Stimulated activated memory B cell treated with anti-CD40 and anti-IgM and Interleukin-4, amounts not matched to agents 10 μg/mL and 1 μg/mL and 100 μg/mL, for 72 hours (primary cell): ENCODE measurements at regions not wholly inside any gene's neighbourhood (a gene's known extent, or its start where the extent isn't known, plus 50 kb on each side); places are given as distances from the start of the nearest gene placed in this dataset.
"Not testable (repeated sequence)": the region's sequence is repeated elsewhere in the genome, so short reads cannot be mapped to it uniquely, and the experiment has no call there.

Source experiments
- ATAC-seq: fragments of 150-1000 bp; cut with Tn5 transposase; 2 replicates; pipeline ENCODE4 v1.10.0; 2021
- H3K27ac Mint-ChIP-seq: one replicate; pipeline ENCODE4 v1.8.0; 2022; ENCODE audit warnings: mild to moderate bottlenecking, mixed read lengths
- H3K27me3 Mint-ChIP-seq: one replicate; pipeline ENCODE4 v1.8.0; 2022; ENCODE audit warnings: mixed read lengths
- H3K36me3 Mint-ChIP-seq: one replicate; pipeline ENCODE4 v1.8.0; 2022; ENCODE audit warnings: mixed read lengths
- H3K4me1 Mint-ChIP-seq: one replicate; pipeline ENCODE4 v1.8.0; 2022; ENCODE audit warnings: mixed read lengths
- H3K4me3 Mint-ChIP-seq: one replicate; pipeline ENCODE4 v1.8.0; 2022; ENCODE audit warnings: mild to moderate bottlenecking, moderate library complexity, mixed read lengths
- H3K9me3 Mint-ChIP-seq: one replicate; pipeline ENCODE4 v1.8.0; 2022; ENCODE audit warnings: mixed read lengths

DNA sequence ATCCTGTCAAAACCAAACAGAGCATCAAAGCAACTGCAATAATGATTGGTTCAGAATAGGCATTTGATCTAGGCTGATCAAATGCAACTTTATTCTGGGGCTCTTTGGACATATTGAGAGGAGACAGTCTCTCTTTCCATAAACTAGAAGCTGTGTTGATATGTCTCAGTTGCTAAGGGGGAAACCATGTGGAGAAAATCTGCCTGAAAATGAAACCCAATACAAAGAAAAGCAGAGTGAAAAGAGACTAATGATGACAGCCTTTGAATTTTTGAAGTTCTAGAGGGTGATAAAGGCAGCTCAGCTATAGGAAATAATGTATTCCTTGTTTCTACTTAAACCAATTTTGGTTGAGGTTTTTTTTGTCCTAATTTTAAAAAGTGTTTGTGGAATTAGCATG is 941.8 kb upstream of the POT1 start:
- no peak for ATAC-seq
- Mint-ChIP-seq H3K4me3 (no peak overlapping the region), H3K9me3 (peaks cover 10% of the 10 kb centered on the region), H3K36me3 (no peaks in the 10 kb centered on the region), H3K27me3 (no peaks in the 10 kb centered on the region), H3K27ac (no peak overlapping the region), H3K4me1 (no peaks in the 10 kb centered on the region)

DNA sequence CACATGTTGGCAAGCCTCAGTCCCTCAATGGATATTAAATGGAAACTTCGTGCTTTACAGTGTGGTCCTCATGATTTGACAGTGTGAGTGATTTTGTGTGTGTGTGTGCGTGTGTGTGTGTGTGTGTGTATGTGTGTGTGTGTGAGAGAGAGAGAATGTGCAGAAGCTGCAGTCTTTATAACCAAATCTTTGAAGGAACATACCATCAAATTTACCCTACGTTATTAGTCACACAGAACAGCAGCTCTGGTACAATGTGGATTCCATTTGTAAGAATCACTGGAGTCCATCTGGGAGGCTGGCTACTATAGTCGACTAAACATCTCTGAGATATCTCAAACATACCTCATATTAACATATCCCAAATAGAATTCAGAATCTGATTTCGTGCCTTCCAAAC is 928.0 kb upstream of the POT1 start:
- no peak for ATAC-seq
- Mint-ChIP-seq H3K9me3 (peaks cover 2% of the 10 kb centered on the region), H3K27me3 (no peaks in the 10 kb centered on the region), H3K4me3 (no peak overlapping the region), H3K4me1 (no peaks in the 10 kb centered on the region), H3K36me3 (no peaks in the 10 kb centered on the region), H3K27ac (no peak overlapping the region)

DNA sequence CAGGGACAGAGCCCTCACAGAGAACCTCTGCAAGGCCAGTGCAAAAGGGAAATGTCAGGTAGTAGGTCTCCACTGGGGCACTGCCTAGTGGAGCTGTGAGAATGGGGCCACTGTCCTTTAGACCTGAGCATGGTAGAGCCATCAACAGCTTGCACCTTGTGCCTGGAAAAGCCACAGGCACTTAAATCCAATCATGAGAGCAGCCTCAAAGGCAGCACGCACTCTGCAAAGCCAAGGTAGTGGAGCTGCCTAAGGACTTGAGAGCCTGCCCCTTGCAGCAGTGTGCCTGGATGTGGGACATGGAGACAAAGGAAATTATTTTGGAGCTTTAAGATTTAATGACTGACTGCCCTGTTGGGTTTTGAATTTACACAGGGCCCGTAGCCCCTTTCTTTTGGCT is 918.5 kb upstream of the POT1 start:
- Mint-ChIP-seq H3K27me3 (no peaks in the 10 kb centered on the region), H3K9me3 (peaks cover 19% of the 10 kb centered on the region), H3K4me3 (no peak overlapping the region)

DNA sequence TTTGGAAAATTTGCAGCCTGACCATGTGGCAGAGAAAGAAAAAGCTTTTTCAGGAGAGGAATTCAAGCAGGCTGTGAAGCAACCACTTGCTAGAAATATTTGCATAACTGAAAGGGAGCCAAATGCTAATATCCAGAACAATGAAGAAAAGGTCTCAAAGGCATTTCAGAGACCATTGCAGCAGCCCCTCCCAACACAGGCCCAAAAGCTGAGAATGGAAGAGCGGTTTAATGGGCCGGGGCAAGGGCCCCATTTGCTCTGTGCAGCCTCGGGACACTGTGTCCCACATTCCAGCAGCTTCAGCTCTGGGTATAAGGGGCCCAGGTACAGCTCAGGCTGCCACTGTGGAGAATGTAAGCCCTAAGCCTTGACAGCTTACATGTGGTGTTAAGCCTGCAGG is 918.1 kb upstream of the POT1 start:
- no peaks in the 10 kb centered on the region for H3K4me1 Mint-ChIP-seq
- H3K27me3 Mint-ChIP-seq: no peaks in the 10 kb centered on the region
- no peak overlapping the region for H3K27ac Mint-ChIP-seq
- H3K36me3 Mint-ChIP-seq: no peaks in the 10 kb centered on the region
- peak; percentile 45 for ATAC-seq
- no peak overlapping the region for H3K4me3 Mint-ChIP-seq
- H3K9me3 Mint-ChIP-seq: peaks cover 19% of the 10 kb centered on the region

More for the DNA sequence above, 918.5 kb upstream of the POT1 start:
- ATAC-seq: peak; percentile 34
- no peak overlapping the region for H3K27ac Mint-ChIP-seq
- no peaks in the 10 kb centered on the region for H3K36me3 Mint-ChIP-seq
- H3K4me1 Mint-ChIP-seq: no peaks in the 10 kb centered on the region

DNA sequence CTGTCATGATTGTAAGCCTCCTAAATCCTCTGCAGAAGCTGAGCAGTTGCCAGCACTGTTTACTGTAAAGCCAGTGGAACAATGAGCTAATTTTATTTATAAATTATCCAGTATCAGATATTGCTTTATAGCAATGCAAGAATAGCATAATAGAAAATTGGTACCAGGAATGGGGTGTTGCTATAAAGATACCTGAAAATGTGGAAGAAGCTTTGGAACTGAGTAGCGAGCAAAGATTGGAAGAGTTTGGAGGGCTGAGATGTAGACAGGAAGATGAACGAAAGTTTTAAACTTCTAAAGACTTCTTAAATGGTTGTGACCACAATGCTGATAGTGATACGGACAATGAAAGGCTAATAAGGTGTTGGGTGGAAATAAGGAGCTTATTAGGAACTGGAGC is 917.4 kb upstream of the POT1 start:
- H3K4me3 Mint-ChIP-seq: no peak overlapping the region
- no peak overlapping the region for H3K27ac Mint-ChIP-seq
- no peaks in the 10 kb centered on the region for H3K36me3 Mint-ChIP-seq
- H3K4me1 Mint-ChIP-seq: no peaks in the 10 kb centered on the region
- no peak for ATAC-seq
- H3K9me3 Mint-ChIP-seq: peaks cover 19% of the 10 kb centered on the region
- no peaks in the 10 kb centered on the region for H3K27me3 Mint-ChIP-seq

DNA sequence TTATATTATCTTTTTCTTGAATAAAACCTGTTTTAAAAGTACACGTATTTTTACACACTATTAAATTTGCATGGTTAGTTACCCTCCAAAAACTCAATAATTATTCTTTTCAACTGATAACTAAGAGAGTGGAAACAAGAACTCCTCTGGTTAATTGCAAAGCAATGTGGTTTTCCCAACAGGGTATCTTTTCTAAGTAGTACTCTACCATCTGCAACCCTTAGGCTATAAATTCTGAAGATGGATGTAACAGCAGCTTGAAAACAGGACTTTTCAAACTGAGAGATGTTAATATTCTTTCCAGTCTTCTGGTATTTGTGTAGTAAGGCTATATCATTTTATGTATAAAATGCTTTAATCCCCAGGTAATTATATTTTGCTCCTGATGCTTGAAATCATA is 916.1 kb upstream of the POT1 start:
- Mint-ChIP-seq H3K27me3 (no peaks in the 10 kb centered on the region), H3K4me3 (no peak overlapping the region), H3K36me3 (no peaks in the 10 kb centered on the region), H3K4me1 (no peaks in the 10 kb centered on the region), H3K27ac (no peak overlapping the region), H3K9me3 (peaks cover 19% of the 10 kb centered on the region)
- no peak for ATAC-seq

DNA sequence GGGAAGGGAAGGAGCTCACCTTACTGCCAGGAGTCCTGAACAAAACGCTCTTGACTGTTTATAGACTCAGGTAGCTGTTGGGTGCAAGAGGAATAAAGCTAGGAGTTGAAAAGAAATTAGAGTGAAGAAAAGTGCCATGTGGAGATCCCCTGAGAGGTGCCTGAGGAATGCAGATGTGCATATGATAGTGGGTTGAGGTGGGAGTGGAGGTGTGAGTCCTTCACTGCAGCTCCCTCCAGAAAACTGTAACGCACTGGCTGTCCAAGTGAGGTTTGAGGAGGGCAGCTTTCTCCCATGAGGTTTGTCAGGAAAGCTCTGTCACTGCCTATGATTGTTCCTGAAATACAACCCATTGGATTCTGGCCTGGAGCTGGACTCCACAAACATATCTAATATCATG is 904.8 kb upstream of the POT1 start:
- Mint-ChIP-seq H3K9me3 (peaks cover 6% of the 10 kb centered on the region), H3K27ac (no peak overlapping the region), H3K4me1 (no peaks in the 10 kb centered on the region), H3K27me3 (no peaks in the 10 kb centered on the region), H3K4me3 (no peak overlapping the region), H3K36me3 (no peaks in the 10 kb centered on the region)
- no peak for ATAC-seq

DNA sequence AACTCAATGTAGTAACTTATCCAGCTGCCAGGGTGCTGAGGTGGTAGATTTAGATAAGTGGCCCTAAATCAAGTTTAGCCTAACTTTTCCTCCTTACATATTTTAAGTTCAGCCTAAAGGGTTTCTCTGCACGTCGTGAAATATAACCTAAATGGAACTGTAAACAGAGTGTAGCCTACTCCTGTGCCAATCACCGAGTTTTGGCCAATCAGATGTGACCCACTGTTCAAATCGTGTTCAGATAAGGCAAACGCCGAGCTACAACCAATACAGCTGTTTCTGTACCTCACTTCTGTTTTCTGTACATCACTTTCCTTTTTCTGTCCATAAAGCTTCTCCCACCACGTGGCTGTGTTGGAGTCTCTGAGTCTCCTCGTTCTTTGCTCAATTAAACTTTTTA is 904.2 kb upstream of the POT1 start:
- Mint-ChIP-seq H3K4me3 (no peak overlapping the region), H3K36me3 (no peaks in the 10 kb centered on the region), H3K27me3 (no peaks in the 10 kb centered on the region), H3K4me1 (no peaks in the 10 kb centered on the region), H3K27ac (no peak overlapping the region), H3K9me3 (peaks cover 9% of the 10 kb centered on the region)
- ATAC-seq: no peak

DNA sequence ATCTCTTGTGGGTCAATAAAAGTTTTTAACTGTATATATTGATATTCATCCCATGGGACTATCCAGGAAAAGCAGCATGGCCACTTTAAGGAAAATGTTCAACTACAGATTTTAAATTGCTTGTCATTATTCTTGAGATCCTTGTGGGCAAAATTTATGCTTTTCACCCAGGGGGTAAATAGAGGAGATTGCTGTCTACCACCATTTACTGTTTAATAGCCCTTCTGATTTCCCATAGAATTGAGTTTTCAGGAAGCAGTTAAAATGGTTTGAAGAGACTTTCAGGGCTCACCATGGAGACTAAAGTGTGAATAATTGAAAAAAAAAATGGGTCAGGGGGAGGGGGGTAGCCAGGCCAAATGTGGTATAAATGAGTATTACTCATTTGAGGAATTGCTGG is 901.1 kb upstream of the POT1 start:
- Mint-ChIP-seq H3K4me1 (no peaks in the 10 kb centered on the region), H3K9me3 (peaks cover 16% of the 10 kb centered on the region), H3K27ac (no peak overlapping the region), H3K36me3 (no peaks in the 10 kb centered on the region), H3K4me3 (no peak overlapping the region), H3K27me3 (no peaks in the 10 kb centered on the region)
- no peak for ATAC-seq

DNA sequence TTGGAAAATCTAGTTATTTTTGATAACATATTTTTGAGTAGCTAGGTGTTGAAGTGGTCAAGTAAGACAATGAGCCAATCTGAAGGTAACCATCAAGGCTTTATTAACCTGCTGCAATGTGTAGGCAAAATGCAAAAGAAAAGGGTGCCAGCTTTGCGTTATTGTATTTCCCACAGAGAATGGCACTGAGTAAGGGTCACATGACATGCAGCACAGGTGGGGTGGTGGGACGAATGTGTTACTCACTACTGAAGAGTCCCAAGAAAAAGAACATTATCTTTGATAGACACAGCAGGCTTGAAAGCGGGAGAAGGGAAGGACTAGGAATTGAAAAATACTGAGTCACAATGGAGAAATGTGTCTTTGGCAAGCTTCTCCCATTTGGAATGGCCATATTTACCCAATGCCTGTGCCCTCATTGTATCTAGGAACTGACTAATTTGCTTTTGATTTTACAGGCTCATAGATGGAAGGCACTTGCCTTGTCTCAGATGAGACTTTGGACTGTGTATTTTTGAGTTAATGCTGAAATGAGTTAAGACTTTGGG is 898.6 kb upstream of the POT1 start:
- no peak for ATAC-seq
- Mint-ChIP-seq H3K4me3 (no peak overlapping the region), H3K27me3 (no peaks in the 10 kb centered on the region), H3K9me3 (peaks cover 16% of the 10 kb centered on the region), H3K27ac (no peak overlapping the region), H3K4me1 (no peaks in the 10 kb centered on the region), H3K36me3 (no peaks in the 10 kb centered on the region)

DNA sequence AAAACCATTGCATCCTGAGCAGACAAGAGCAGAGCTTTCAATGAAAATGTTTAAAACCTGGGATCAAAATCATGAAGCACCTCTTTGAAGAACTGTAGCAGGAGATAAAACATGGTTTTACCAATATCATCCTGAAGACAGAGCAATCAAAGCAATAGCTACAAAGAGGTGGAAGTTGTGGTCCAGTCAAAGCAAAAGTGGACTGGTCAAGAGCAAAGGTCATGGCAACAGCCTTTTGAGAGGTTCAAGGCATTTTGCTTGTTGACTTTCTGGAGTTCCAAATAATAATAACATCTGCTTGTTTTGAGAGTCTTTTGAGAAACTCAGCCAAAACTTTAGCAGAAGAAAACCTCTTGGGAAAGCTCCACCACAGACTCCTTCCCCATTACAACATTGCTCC is 893.9 kb upstream of the POT1 start:
- ATAC-seq: no peak
- no peaks in the 10 kb centered on the region for H3K27me3 Mint-ChIP-seq
- no peak overlapping the region for H3K27ac Mint-ChIP-seq
- no peak overlapping the region for H3K4me3 Mint-ChIP-seq
- no peaks in the 10 kb centered on the region for H3K4me1 Mint-ChIP-seq
- no peaks in the 10 kb centered on the region for H3K36me3 Mint-ChIP-seq
- peaks cover 9% of the 10 kb centered on the region for H3K9me3 Mint-ChIP-seq

DNA sequence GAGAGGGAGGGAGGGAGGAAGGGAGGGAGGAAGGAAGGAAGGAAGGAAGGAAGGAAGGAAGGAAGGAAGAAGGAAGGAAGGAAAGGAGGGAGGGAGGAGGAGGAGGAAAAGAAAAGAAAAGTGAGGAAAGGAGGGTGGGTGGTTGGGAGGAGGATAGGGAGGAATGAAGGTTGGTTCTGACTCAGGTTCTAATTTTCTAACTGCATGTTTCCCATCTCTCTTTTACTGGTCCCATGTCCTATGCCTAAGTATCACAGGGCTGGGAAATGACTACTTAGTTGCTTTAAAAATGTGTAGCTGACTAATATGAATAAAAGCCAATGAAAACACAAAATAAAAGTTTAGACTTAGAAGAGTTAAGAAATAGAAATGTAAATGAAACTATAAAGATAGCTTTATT is 890.9 kb upstream of the POT1 start:
- Mint-ChIP-seq H3K4me1 (no peaks in the 10 kb centered on the region), H3K27me3 (no peaks in the 10 kb centered on the region), H3K9me3 (peaks cover 3% of the 10 kb centered on the region), H3K4me3 (no peak overlapping the region), H3K36me3 (no peaks in the 10 kb centered on the region), H3K27ac (no peak overlapping the region)
- ATAC-seq: no peak

DNA sequence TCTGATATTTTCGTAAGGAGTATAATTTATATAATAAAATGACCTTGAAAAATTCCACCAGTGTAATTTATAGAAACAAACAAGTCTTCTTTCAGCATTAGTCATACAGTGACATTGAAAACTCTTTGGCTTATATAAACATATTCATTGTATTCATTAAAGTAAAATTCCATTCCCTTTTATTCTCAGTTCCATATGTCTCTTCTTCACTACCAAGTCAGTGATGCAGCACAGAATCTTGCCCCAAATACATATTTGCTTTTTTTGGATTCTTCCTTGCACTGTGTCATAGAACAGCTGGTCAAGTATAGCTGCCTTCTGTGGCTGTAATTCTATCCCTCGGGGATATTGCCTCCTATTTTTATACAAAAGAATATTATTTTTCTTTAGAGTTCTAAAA is 884.5 kb upstream of the POT1 start:
- H3K36me3 Mint-ChIP-seq: no peaks in the 10 kb centered on the region
- no peaks in the 10 kb centered on the region for H3K27me3 Mint-ChIP-seq
- H3K27ac Mint-ChIP-seq: no peak overlapping the region
- no peaks in the 10 kb centered on the region for H3K9me3 Mint-ChIP-seq
- no peak overlapping the region for H3K4me3 Mint-ChIP-seq
- no peak for ATAC-seq
- H3K4me1 Mint-ChIP-seq: no peaks in the 10 kb centered on the region

DNA sequence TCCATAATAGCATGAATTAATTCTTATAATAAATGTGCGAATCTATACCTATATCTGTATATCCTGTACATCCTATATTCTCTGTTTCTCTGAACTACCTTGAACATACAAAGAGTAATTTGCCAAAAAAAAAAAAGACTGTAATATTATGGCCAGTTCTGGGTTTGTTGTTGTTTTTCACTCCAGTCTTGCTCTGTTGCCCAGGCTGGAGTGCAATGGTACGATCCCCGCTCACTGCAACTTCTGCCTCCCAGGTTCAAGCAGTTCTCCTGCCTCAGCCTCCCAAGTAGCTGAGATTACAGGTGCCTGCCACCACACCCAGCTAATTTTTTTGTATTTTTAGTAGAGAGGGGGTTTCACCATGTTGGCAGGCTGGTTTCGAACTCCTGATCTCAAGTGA is 876.9 kb upstream of the POT1 start:
- not testable (repeated sequence) for H3K9me3 Mint-ChIP-seq, H3K27ac Mint-ChIP-seq, H3K4me3 Mint-ChIP-seq, H3K27me3 Mint-ChIP-seq, ATAC-seq, H3K36me3 Mint-ChIP-seq, H3K4me1 Mint-ChIP-seq

DNA sequence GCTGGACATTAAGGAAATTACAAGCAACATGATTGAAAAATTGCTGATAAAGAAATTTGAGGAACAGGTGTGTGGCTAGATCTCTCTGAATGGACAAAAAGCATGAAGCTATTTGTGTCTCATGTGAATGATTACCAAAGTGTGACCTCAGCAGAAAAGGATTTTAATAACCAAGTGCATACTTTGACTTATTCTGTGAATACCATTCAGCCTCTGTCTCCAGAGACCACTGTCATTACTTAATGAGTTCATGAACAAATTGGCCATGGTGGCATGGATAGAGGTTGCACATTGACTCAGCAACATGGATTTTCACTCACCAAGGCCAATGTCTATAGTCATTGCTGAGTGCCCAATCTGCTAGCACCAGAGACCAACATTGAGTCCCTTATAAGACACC is 874.6 kb upstream of the POT1 start:
- no peak overlapping the region for H3K27ac Mint-ChIP-seq
- H3K27me3 Mint-ChIP-seq: no peaks in the 10 kb centered on the region
- no peaks in the 10 kb centered on the region for H3K36me3 Mint-ChIP-seq
- ATAC-seq: no peak
- H3K4me1 Mint-ChIP-seq: no peaks in the 10 kb centered on the region
- no peak overlapping the region for H3K4me3 Mint-ChIP-seq
- H3K9me3 Mint-ChIP-seq: peaks cover 3% of the 10 kb centered on the region

DNA sequence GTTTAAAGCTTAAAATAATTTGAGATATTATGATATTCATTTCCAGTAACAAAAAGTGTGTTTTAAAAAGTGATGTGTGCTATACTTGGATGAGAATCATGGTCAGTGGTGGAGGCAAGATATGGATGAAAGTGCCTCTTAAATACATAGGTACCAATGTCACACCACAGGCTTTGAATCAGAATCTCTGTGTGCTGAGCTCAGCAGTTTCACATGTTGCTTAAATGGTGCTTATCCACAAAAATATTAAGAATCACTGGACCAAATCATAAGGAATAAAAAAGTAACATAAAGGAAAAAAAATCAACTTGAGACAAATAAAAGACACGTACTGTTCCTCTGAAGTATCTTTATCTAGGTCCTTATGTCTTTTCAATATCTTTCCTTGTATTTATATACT is 850.5 kb upstream of the POT1 start:
- peaks cover 3% of the 10 kb centered on the region for H3K9me3 Mint-ChIP-seq
- no peak overlapping the region for H3K27ac Mint-ChIP-seq
- no peak overlapping the region for H3K4me3 Mint-ChIP-seq
- no peak for ATAC-seq
- no peaks in the 10 kb centered on the region for H3K27me3 Mint-ChIP-seq
- H3K4me1 Mint-ChIP-seq: no peaks in the 10 kb centered on the region
- no peaks in the 10 kb centered on the region for H3K36me3 Mint-ChIP-seq

DNA sequence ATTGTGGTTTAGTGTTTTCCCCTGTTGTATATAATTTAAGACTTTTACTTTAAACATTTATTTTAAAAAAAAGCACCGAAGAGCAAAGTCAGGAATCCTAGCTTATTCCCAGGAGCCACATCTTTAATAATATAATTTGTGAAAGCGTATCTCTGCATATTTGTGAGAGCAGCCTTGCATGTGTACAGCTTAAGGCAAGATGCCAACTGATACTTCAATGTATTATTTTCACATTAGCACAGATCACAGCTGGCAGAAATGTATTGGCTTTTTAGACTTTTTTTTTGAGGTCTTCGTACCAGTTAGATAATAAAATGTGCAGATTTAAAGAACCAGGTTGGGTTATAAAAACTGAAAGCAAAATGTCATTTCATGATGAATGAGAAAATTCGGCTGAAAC is 845.7 kb upstream of the POT1 start:
- no peak overlapping the region for H3K27ac Mint-ChIP-seq
- no peak for ATAC-seq
- H3K4me1 Mint-ChIP-seq: no peaks in the 10 kb centered on the region
- H3K36me3 Mint-ChIP-seq: no peaks in the 10 kb centered on the region
- no peak overlapping the region for H3K4me3 Mint-ChIP-seq
- H3K9me3 Mint-ChIP-seq: peaks cover 3% of the 10 kb centered on the region
- no peaks in the 10 kb centered on the region for H3K27me3 Mint-ChIP-seq
